DMS114 treated with DMSO at 0.1 percent for 48 hours (cell line): ENCODE measurements at regions not wholly inside any gene's neighbourhood (a gene's known extent, or its start where the extent isn't known, plus 50 kb on each side); places are given as distances from the start of the nearest gene placed in this dataset.
"Not testable (repeated sequence)": the region's sequence is repeated elsewhere in the genome, so short reads cannot be mapped to it uniquely, and the experiment has no call there.

Experiments
- DNase-seq: peaks from one replicate; lab custom pipeline; 2025; ENCODE audit not compliant: unreplicated experiment; lab: John Stamatoyannopoulos, UW

DNA sequence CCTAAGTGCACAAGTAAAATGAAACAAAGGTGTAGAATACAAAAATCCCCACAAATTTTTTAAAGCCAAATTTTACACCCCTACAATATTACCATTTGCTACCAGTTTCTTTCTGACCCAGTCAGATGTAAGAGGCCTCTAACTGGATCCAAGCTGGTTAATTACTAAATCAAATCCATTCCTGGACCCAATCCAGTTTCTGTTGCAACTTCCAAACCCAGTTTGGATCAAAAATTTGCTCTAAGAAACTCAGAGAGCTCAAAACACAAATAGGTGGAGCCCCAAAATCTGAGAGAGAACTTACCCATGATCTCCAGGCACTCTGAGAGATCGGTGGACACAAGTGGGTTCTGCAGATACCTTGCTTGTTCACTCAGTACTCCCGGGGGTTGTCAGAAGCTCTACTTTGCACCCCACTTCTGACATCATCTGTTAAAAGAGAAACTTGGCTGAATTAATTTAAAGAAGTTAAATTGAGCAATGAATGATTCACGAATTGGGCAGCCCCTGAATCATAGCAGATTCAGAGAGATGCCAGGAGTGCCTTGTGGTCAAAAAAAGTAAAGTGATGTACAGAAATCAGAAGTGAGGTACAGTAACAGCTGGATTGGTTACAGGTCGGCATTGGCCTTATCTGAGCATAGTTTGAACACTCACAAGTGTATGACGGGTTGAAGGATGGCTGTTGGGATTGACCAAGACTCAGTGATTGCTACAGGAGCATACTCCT, 448.0 kb downstream of the KCNT2 start:
- DNase-seq, result no peak

DNA sequence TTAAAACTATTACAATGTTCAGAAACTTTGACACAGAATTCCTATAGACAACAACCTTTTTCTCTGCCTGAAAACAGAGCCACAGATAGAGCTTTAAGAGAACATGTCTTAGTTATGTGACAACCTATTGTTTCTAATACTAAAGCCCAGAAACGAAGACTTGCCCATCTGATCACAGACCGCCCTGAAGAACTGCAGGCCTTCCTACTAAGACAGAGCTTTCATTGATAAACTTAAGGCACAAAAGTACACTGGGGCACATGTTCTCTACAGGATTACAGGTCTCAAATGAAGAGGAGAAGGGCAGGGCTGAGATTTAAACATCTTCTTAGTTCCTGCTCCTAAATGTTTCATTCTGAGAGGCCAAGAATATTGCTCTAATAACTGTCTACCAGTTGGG, 452.7 kb downstream of the KCNT2 start:
- DNase-seq, result no peak

DNA sequence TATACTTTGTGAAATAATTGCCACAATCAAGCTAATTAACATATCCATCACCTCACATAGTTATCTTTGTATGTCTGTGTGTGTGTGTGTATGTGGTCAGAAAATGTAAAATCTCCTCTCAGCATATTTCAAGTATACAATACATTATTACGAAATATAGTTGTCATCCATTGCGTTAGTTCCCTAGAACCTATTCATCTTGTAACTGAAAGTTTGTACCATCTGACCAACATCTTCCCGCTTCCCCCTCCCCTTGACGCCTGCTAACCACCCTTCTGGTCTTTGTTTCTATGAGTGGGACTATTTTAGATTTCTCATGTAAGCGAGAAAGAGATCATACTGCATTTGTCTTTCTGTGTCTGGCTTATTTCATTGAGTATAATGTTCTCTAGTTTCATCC, 455.3 kb downstream of the KCNT2 start:
- DNase-seq, result no peak

DNA sequence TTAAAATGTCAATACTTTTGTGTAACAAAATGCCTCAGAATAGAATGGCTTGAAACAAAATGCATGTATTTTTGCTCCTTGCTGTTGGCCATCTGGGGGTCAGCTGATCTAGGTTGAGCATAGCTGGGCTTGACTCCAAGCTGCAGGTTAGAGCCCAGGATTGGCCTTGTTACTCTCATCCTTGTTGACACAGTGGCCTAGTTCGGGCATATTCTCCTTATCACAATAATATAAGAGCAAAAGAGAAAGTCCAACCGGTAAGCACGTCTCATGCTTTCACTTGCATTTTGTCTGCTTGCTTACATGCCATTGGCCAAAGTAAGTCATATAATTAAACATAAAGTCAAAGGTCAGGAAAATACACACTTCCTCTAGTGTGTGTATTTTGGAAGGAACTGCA, 456.2 kb downstream of the KCNT2 start:
- DNase-seq, result no peak

DNA sequence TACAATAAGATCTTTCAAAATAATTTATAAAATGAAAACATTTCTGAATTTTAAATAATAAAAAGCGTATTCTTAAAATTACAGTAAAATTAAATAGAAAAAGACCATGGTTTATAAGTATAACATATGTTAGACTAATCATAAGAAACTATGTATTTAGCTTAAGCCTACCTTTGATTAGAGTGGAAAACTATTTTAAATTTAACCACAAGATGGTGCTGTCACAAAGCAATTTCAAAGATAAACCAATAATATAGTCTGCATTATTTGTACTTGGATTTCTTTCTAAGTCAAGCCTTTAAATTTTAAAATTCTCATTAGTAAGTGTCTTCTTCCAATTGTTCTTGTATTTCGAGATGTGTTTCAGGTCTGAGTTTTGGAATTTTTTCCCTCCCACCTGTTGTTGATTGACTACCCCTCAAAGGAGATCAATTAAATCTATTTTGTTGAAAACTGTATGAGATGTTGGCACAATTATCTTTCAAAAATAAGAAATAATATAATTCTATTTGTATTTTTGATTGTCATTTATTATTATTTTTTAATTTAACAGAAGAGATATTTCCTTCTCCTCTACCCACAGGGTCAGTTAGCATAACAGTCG, 459.8 kb downstream of the KCNT2 start:
- DNase-seq, result peak; percentile 43

DNA sequence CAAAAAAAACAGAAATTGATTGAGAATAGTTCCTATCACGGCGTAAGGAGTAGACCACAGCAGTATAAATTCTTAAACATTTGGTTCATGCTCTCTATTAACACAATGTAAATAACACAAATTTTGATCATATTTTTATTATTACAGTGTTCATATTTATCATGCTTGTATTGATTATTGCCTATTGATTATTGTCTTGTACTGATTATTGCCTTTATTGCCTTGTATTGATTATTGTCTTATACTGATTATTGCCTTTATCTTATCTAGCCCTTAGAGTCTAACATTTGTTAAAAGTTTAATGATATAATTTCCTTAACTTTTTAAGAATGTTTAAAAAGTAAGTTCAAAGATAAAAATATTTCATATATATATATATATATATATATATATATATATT, 460.7 kb downstream of the KCNT2 start:
- DNase-seq, result no peak

DNA sequence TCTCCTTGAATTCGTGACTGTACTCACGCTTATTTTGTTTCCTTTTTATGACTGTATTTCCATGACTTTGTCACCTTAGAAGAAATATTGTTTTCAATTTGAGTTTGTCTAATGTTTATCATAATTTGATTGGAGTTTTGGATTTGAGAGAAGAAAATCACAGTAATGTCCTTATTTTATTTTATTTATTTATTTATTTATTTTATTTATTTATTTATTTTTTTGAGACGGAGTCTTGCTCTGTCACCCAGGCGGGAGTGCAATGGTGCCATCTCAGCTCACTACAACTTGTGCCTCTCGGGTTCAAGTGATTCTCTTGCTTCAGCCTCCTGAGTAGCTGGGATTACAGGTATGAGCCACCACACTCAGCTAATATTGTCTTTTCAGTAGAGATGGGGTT, 463.1 kb downstream of the KCNT2 start:
- not testable (repeated sequence) for DNase-seq

DNA sequence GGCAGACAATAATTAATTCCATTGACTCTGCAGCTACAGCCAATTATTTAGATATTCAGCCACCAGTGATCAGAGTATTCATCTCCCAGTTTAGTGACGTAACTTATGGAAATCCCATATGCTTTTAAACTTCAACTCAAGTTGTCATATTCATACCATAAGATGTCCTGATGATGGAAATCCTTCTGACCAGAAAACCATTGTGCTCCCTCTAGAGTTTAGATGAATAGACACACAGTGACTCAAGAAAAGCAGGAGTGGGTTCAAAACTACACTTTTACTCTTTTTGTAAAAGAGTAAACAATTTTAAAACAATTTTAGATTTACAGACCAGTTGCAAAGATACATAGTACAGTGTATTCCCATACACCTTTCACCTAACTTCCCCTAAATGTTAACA, 463.7 kb downstream of the KCNT2 start:
- DNase-seq, result no peak

DNA sequence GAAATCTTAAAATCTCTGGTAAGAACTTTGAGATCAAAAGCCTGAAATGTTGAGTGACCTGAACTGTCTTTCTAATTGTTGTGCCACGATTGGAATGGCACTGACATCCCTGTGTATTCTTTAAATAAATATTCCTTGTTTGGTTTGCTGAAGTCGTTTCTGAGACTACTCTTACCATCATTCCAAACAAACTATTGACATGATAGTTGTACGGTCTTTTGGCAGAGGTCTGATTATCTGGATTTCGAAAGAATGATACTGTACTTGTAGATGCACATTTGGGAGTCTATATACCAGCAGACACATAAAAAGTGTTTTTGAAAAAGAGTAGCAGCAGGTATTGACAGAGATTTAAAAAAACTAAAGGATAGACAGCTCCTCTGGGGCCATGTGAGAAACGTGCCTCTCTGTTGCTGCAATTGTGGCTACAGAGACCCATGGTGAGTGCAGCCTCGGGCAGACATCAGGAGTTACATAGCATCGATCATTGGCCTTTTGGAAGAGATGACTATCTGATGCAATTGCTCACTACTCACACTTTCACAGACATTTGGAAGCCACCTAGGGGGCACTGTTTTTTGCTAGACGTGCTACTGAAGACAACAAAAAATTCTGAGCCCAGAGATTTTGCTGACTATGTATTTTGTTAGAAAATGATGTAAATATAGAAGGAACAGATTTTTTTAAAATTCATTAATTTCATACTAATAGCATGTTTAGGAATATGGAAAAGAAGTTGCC, 464.5 kb downstream of the KCNT2 start:
- peak; percentile 14 for DNase-seq

DNA sequence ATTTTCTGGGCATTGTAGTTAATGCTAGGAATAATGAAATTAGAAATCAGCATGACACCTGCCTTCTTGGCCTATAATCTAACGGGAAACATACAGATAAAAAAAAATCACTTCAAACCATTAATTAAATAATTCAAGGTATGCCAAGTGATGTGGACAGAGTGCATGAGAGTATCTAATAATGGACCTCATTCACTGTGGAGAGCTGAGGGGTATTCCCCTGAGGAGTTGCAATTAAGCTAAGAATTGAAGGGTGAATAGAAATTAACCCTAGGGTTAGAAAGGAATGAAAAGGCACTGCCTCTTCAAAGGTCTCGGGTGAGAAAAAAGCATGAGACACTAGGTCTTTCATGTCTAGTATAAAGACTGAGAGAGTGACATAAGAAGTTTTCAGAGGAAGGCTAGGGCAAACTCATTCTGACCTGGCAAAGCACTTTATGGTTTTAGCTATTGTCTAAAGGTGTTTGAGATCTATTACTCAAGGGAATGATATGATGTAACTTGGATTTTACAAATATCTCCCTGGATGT, 466.1 kb downstream of the KCNT2 start:
- DNase-seq, result no peak

DNA sequence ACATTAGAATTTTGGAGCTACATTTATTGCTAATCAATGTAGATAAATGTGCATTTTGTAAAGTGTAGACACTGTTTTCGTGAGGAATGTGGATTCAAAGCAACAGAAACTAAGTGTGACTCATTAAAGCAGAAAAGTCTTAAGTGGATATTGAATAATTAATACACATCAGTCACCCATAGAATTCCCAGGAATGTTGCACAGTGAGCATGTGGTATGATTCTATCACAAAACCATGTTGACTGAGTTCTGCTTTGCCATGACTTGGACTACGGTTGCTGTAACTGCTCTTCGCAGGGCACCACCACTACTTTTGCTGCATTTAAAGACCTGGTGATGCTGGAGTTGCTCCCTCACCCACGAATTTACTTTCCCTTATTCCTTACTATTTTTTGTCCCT, 471.8 kb downstream of the KCNT2 start:
- no peak for DNase-seq

DNA sequence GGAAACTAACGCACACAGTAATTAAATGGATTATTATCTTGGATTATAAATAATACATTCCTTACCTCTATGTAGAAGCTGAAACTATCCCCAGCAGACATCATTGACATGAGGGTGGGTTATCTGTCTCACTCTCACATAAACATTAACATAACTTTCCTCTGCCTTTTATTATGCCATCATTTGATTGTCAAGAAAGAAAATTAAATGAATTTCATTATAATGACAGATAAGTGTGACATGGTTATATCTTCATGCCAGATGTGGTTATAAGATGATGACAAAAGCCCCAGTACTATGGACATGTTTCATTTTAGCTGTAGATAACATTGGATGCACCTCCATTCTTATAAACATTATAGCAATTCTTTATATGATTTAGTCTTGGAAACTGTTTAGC, 476.5 kb downstream of the KCNT2 start:
- no peak for DNase-seq

DNA sequence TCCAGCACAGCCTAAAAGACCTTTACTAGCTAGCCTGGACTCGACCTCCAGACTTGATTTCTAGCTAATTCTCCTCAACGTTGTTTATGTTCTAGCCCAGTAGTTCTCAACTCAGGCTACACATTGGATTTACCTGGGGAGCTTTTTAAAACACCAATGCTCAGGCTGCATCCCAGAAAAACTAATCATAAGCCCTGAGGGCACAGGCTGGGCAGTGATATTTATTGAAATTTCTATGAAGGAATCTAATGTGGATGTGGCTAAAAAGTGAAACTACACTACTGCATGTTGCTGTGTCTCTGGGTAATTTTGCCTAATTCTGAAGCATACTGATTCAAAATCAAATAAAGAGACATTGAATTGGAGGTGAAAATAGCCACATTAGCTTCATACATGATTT, 479.4 kb downstream of the KCNT2 start:
- no peak for DNase-seq

DNA sequence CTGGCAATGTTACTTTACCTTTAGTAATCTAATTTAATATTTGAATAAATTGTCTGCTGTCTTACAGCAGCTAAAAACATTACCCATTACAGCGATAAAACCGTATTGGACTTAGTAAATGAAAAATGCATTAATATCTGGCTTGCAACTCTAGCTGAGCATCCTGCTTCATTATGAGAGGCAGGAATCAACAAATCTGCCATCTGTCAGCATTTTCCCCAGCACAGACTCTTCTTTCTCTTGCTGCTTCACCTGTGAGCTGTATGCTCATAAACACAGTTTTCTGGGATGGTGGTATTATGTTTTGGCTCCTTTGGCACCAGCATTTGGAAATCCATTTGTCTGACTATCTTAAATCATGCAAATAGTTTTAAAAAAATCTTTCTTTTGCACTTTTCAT, 487.1 kb downstream of the KCNT2 start:
- no peak for DNase-seq

DNA sequence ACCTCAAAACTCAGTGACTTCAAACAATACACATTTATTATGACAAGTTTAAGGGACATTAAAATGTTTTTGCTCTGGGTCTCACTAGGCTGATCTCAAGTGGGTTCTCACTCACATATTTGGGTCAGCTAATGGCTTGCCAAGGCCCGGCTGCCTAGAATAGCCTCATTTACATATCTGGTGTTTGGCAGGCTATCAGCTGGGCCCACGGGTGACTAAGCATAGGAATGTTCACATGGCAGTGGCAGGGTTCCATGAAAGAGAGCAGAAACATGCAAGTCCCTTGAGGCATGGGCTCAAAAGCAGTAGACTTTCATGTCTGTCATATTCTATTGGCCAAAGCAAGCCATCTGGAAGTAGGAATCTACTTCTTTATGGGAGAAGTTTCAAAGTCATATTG, 492.6 kb downstream of the KCNT2 start:
- DNase-seq, result no peak

DNA sequence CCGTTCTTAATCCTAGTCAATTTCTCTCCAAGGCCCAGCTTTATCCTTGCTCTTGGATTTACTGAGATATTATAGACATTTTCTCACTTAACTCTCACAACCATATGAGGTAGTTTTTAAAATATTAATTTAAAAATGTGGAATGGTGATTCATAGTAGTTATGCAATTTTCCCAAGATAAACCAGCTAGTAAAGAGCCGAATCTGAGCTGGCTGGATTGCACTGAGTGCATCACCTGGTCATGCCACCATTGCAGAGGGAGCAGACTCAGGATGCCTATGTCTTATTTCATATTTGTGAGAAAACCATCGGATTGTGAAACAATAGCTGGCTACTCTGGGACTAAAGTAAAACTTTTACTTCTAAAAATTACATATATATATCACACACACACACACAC, 494.0 kb downstream of the KCNT2 start:
- no peak for DNase-seq

DNA sequence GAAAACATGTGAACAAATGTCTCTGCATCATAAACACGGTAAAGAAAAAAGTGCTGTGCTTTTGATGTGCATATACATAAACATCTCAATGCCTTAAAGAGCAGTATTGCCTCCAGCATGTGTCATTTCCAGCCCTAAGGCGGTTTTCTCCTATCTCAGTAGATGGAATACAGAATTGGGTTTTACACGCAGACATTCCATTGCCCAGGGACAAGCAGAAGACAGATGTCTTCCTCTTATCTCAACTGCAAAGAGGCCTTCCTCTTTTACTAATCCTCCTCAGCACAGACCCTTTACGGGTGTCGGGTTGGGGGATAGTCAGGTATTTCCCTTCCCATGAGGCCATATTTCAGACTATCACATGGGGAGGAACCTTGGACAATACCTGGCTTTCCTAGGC, 499.2 kb downstream of the KCNT2 start:
- not testable (repeated sequence) for DNase-seq

DNA sequence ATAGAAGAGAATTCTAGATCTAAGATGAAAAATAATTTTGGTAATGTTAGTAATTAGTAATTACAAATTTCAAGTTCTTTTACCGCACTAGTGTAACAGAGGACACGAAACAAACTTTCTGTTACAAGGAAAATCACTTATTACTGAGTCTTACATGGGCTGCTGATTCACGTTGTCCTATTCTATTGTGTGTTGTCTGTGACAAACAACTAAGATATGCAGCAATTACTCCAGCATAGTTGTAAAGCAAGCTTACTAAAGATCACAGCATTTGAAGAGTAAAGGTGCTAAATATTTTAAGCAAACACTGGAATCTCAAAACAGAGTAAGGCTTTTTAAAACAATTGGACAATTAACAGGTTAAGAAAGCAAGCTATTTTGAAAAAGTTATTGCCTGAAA, 502.3 kb downstream of the KCNT2 start:
- no peak for DNase-seq

DNA sequence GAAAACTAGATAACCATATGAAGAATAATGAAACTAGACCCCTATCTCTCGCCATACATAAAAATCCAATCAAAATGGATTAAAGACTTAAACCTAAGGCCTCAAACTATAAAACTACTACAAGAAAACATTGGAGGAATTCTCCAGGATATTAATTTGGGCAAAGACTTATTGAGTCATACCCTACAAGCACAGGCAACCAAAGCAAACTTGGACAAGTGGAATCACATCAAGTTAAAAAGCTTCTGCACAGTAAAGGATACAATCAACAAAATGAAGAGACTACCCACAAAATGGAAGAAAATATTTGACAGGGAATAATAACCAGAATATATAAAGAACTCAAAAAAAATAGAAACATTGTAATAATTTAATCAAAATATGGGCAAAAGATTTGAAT, 505.4 kb downstream of the KCNT2 start:
- no peak for DNase-seq

DNA sequence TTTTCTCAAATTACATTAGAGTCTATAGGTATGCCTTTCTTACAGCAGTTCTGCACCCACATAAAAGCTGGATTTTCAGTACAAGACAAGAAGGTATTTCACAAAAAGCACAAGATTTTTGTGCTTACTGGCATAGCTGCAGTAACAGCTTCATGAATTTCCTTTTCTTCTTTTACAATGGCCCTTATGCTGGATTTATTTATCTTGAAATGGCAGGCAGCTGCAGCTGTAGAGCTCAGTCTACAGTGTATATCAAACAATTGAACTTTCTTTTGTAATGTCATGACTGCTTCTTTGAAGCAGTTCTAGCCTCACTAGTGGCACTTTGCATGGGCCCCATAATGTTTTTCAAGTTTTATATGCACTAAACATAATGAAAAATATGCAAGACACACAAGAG, 510.2 kb downstream of the KCNT2 start:
- no peak for DNase-seq

DNA sequence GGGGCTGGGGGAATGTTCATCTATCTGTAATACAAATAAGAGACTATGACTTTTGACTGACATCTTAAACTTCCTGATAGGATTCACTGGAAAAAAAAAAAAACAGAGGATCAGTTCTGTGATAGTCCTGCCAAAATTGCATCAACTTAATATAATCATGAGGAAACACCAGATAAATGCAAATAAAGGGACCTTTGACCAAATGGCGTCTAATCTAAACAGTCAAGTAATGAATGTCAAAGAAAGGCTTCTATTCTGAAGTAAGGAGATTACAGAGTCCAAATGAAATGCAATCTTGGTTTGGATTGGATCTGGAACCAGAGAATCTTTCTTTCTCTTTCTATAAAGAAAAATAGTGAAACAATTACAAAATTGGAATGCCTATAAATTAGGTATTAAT, 513.4 kb downstream of the KCNT2 start:
- no peak for DNase-seq
